GM13977 (cell line): ENCODE measurements at regions not wholly inside any gene's neighbourhood (a gene's known extent, or its start where the extent isn't known, plus 50 kb on each side); places are given as distances from the start of the nearest gene placed in this dataset.

Source experiments
- DNase-seq: peaks from one replicate; pipeline ENCODE4 v3.0.0; 2012; ENCODE audit warnings: low spot score
- in situ Hi-C: fragments of 300-500 bp; cut with MboI; formaldehyde crosslinking; loops from one replicate; pipeline ENCODE4 v1.12.0; 2022; ENCODE audit warnings: low sequenced_read_pairs, low pct_unique_long_range_greater_than_20kb, mixed read lengths, inconsistent platforms; ENCODE audit not compliant: unreplicated experiment
- TF ChIP-seq, protein P1 (sequence below): IDR thresholded peaks from 2 replicates; pipeline ENCODE4 v1.5.1; 2012; ENCODE audit warnings: mild to moderate bottlenecking, control low read depth; ENCODE audit not compliant: insufficient read depth; ENCODE audit errors: extremely low read depth, missing control alignments

DNA sequence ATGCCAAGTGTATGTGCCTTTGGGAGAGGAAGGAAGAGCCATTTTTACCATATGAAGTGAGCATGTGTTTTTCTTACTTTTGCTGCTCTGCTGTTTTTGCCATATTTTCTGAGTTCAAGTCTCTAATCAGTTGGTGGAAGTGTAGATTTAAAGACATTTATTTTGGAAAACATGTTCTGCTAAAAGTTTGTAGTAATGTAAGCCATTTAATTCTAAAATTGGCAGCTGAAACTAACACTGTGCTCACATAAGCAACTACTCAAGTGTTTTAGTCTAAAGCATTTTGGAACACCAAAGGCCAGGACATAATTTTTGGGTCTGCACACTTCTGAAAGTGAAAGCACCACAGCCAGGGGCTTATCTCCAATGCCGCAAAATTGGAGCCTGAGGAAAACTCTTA, 363.4 kb upstream of the ZNF608 start:
- DNase-seq = no peak
- in situ Hi-C loops = no loop called here
- TF ChIP-seq, protein P1, sequence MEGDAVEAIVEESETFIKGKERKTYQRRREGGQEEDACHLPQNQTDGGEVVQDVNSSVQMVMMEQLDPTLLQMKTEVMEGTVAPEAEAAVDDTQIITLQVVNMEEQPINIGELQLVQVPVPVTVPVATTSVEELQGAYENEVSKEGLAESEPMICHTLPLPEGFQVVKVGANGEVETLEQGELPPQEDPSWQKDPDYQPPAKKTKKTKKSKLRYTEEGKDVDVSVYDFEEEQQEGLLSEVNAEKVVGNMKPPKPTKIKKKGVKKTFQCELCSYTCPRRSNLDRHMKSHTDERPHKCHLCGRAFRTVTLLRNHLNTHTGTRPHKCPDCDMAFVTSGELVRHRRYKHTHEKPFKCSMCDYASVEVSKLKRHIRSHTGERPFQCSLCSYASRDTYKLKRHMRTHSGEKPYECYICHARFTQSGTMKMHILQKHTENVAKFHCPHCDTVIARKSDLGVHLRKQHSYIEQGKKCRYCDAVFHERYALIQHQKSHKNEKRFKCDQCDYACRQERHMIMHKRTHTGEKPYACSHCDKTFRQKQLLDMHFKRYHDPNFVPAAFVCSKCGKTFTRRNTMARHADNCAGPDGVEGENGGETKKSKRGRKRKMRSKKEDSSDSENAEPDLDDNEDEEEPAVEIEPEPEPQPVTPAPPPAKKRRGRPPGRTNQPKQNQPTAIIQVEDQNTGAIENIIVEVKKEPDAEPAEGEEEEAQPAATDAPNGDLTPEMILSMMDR = no peak

DNA sequence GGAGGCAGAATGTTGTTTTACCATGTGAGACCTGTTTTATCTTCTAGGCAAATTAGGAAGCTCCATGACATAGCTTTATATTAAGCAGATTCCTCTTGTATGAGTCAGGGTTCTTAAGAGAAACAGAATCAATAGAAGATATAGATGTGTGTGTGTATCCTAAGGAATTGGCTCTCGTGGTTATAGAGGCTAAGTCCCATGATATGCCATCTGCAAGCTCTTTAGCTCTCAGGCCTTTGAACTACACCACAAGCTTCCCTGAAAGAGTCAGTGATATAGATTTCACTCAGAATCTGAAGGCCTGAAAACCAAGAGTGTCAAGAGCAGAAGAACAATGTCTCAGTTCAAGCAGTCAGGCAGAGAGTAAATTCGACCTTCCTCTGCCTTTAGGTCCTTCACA, 365.8 kb upstream of the ZNF608 start:
- TF ChIP-seq, protein P1 = no peak
- in situ Hi-C loops = no loop called here
- DNase-seq = no peak

DNA sequence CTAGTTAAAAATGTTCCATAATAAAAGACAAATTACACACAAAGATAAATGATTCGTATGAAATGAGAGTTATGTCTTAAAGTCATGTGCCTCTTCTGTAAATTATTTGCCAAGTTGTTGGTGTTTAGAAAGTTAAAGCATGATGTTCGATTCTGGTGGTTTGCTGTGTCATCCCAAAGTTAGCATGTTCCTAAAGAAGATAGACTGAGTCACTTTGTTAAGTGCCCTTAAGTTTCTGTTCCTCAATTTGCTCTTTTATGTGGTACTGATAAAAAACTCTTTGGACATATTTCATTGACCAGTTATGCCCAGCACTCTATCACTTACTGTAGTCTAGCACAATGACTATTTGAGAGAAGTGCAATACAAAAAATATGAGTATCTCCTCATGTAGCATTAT, 366.9 kb upstream of the ZNF608 start:
- TF ChIP-seq, protein P1 = no peak
- no peak for DNase-seq

DNA sequence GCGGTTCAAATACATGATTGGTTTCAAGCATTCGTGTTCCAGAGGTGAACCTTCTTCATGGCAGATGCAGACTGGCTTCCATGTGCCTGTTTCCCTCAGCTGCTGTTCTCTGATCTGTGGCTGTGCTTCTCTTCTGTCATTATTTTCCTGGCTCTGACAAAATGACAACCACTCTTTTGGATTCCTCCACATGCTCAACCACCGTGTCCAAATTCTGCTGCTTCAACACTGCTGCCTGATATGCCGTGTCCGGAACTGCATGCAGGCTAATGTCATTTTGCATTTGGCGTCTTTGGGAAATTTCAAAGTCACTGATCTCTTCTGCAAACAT, 368.7 kb upstream of the ZNF608 start:
- in situ Hi-C loops = no loop called here
- TF ChIP-seq, protein P1 = no peak
- DNase-seq = no peak

More for the DNA sequence above, 366.9 kb upstream of the ZNF608 start:
- in situ Hi-C loops = no loop called here

DNA sequence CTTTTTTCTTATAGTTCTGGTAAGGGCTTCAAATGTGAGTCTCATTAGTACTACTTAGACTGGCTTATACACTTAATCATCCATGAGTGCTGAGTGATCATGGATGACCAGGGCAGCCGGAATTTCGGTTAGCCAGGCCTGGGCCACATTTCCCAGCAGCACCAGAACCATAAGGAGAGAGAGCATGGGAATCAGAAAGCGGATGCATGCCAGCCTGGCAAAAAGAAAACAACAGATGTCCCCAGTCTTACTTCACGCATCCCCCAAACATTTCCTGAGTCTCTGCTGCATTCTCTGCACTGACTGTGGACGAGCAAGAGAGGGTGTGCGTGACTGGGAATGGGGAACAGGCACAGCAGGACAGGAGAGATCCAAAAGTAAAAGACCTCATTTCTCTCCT, 371.1 kb upstream of the ZNF608 start:
- in situ Hi-C loops = no loop called here
- no peak for DNase-seq
- TF ChIP-seq, protein P1 = no peak

DNA sequence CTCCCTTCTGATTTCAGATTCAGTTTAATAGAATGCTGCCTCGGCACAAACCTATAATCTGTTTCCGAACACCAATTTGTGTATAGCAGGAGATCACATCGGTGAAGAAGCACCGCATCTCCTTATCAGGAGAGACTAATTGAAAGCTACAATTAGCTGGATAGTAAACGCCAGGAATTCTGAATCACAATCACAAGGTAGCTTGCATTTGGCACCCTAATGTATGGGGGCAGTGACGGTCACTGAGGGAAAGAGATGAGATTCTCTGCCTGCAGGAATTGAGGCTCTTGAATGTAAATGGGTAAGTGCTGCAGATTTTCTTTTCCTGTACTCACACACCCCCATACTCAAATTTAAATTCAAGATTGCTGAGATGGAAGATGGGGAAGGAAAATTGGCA, 373.6 kb upstream of the ZNF608 start:
- TF ChIP-seq, protein P1 = no peak
- DNase-seq = no peak
- in situ Hi-C loops = no loop called here
